Osteoblast (primary cell): ENCODE measurements at regions not wholly inside any gene's neighbourhood (a gene's known extent, or its start where the extent isn't known, plus 50 kb on each side); places are given as distances from the start of the nearest gene placed in this dataset.

ENCODE experiments used
- DNase-seq: peaks from one replicate; pipeline ENCODE4 v3.0.0; 2011; ENCODE audit warnings: low spot score, mixed read lengths; ENCODE audit not compliant: insufficient read length; ENCODE audit errors: missing footprints
- H2AFZ ChIP-seq: 2 replicates; pipeline ENCODE4 v1.6.0; 2011; ENCODE audit warnings: mild to moderate bottlenecking, low read length
- H3K27ac ChIP-seq: 2 replicates; pipeline ENCODE4 v1.5.1; 2011; ENCODE audit warnings: mild to moderate bottlenecking, low read depth, low read length, moderate library complexity
- H3K27me3 ChIP-seq: 2 replicates; pipeline ENCODE4 v1.6.0; 2012; ENCODE audit warnings: mild to moderate bottlenecking, control low read depth, inconsistent platforms, low read length, moderate library complexity; ENCODE audit not compliant: insufficient read depth
- H3K36me3 ChIP-seq: 2 replicates; pipeline ENCODE4 v1.5.1; 2011; ENCODE audit warnings: mild to moderate bottlenecking, low read length, control low read depth, moderate library complexity; ENCODE audit not compliant: insufficient read depth
- H3K4me1 ChIP-seq: 2 replicates; pipeline ENCODE4 v1.5.1; 2011; ENCODE audit warnings: mild to moderate bottlenecking, low read length, control low read depth, moderate library complexity; ENCODE audit not compliant: insufficient read depth
- H3K4me2 ChIP-seq: 2 replicates; pipeline ENCODE4 v1.6.0; 2011; ENCODE audit warnings: mild to moderate bottlenecking, low read length; ENCODE audit not compliant: insufficient read depth
- H3K4me3 ChIP-seq: fragments of 200-600 bp; sonication (generic); 3 replicates; pipeline ENCODE4 v1.5.1; 2012; ENCODE audit warnings: mild to moderate bottlenecking, low read length, inconsistent platforms; ENCODE audit not compliant: insufficient read depth
- H3K79me2 ChIP-seq: 2 replicates; pipeline ENCODE4 v1.6.0; 2012; ENCODE audit warnings: mild to moderate bottlenecking, low read length, control low read depth, inconsistent platforms; ENCODE audit not compliant: insufficient read depth
- H3K9me3 ChIP-seq: 2 replicates; pipeline ENCODE4 v1.5.1; 2011; ENCODE audit warnings: low read depth, low read length, control low read depth
- H4K20me1 ChIP-seq: 2 replicates; pipeline ENCODE4 v1.6.0; 2012; ENCODE audit warnings: mild to moderate bottlenecking, low read length, control low read depth; ENCODE audit not compliant: insufficient read depth
- TF ChIP-seq, protein P1 (sequence below): IDR thresholded peaks from 2 replicates; pipeline ENCODE4 v1.5.1; 2011; ENCODE audit warnings: mild to moderate bottlenecking, low read depth, low read length, moderate library complexity; ENCODE audit errors: extremely low read depth

DNA sequence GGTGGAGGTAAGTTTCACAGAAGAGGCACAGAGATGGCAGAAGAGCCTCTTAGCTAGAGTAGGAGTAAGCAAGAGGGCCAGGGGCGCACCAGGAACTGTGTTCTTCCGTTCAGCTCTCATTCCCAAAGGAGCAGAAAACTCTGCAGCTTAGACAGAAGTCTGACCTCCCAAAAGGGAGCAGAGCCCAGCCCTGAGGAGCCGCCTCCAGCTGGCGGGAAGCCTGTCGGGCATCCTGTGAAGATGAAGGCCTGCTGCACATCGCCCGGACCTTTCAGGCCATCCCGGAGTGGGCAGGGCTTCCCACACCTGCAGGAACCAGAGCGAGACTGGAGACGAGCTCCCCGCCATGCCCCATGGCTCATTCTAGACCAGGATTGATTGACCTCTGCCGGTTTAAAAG is 1102.8 kb downstream of the BRD1 start:
- Histone ChIP-seq H3K27ac (no peak overlapping the region), H3K4me3 (no peak overlapping the region), H3K79me2 (no peaks in the 10 kb centered on the region), H3K4me2 (no peak overlapping the region), H3K27me3 (no peaks in the 10 kb centered on the region), H3K9me3 (no peaks in the 10 kb centered on the region), H4K20me1 (no peaks in the 10 kb centered on the region), H3K4me1 (no peaks in the 10 kb centered on the region), H3K36me3 (no peaks in the 10 kb centered on the region), H2AFZ (no peak overlapping the region)
- DNase-seq: no peak
- TF ChIP-seq, protein P1, sequence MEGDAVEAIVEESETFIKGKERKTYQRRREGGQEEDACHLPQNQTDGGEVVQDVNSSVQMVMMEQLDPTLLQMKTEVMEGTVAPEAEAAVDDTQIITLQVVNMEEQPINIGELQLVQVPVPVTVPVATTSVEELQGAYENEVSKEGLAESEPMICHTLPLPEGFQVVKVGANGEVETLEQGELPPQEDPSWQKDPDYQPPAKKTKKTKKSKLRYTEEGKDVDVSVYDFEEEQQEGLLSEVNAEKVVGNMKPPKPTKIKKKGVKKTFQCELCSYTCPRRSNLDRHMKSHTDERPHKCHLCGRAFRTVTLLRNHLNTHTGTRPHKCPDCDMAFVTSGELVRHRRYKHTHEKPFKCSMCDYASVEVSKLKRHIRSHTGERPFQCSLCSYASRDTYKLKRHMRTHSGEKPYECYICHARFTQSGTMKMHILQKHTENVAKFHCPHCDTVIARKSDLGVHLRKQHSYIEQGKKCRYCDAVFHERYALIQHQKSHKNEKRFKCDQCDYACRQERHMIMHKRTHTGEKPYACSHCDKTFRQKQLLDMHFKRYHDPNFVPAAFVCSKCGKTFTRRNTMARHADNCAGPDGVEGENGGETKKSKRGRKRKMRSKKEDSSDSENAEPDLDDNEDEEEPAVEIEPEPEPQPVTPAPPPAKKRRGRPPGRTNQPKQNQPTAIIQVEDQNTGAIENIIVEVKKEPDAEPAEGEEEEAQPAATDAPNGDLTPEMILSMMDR: no peak

GRCh38 chr22:48722661-48723060 is 1105.0 kb downstream of the BRD1 start:
- Histone ChIP-seq H2AFZ (no peak overlapping the region), H3K27ac (no peak overlapping the region), H3K4me2 (no peak overlapping the region), H3K4me3 (no peak overlapping the region), H3K4me1 (no peaks in the 10 kb centered on the region), H3K27me3 (no peaks in the 10 kb centered on the region), H4K20me1 (no peaks in the 10 kb centered on the region), H3K9me3 (no peaks in the 10 kb centered on the region), H3K36me3 (no peaks in the 10 kb centered on the region), H3K79me2 (no peaks in the 10 kb centered on the region)
- DNase-seq: peak; percentile 26
- TF ChIP-seq, protein P1: no peak

- H3K4me2 ChIP-seq: no peak overlapping the region
- H3K4me3 ChIP-seq: no peak overlapping the region
- no peaks in the 10 kb centered on the region for H3K27me3 ChIP-seq
- TF ChIP-seq, protein P1: no peak
- H3K4me1 ChIP-seq: no peaks in the 10 kb centered on the region
- DNase-seq: peak; percentile 11
- no peak overlapping the region for H3K27ac ChIP-seq
- H3K36me3 ChIP-seq: no peaks in the 10 kb centered on the region
- H2AFZ ChIP-seq: no peak overlapping the region
- no peaks in the 10 kb centered on the region for H3K79me2 ChIP-seq
- H3K9me3 ChIP-seq: no peaks in the 10 kb centered on the region
- no peaks in the 10 kb centered on the region for H4K20me1 ChIP-seq
Observed at GRCh38 chr22:48721395-48721669, 1106.3 kb downstream of the BRD1 start.

DNA sequence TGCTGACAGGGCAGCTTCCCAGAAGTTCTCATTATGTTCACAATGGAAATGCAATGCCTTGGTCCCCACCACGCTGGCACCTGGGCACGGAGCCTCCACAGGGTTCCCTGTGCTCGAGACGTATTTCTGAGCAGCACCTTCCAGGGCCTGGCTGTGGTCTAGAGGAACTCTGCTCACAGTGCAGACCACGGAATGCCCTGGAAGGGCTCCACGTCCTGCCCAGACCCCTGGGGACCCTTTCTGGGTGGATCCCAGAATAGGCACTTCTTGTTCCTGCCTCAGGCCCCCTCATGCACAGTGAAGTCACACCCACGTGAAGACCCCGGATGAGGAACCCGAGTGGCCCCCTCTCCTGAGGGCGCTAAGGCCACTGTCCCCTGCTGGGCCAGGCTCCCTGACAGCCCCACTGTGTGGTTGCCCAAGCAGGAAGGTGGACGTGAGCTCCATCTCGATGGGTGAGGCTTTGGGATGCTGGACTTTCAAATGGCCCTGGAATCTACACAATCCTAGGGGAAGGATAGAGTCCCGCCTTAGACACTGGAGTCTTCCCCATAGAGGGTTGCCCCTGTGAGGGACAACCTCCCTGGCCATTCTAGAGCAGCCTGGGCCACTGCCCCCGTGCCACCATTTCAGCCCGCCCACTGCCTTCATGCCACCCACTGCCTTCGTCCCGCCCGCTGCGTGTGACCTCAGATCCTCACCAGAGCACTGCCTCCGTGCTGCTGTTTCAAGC is 1106.8 kb downstream of the BRD1 start:
- no peak overlapping the region for H3K27ac ChIP-seq
- no peaks in the 10 kb centered on the region for H4K20me1 ChIP-seq
- no peak overlapping the region for H3K4me3 ChIP-seq
- TF ChIP-seq, protein P1: no peak
- no peaks in the 10 kb centered on the region for H3K9me3 ChIP-seq
- no peaks in the 10 kb centered on the region for H3K27me3 ChIP-seq
- no peaks in the 10 kb centered on the region for H3K79me2 ChIP-seq
- peak; percentile 71 for DNase-seq
- H3K4me2 ChIP-seq: no peak overlapping the region
- H2AFZ ChIP-seq: no peak overlapping the region
- no peaks in the 10 kb centered on the region for H3K4me1 ChIP-seq
- no peaks in the 10 kb centered on the region for H3K36me3 ChIP-seq
